Central memory CD8-positive, alpha-beta T cell (primary cell): ENCODE measurements at regions not wholly inside any gene's neighbourhood (a gene's known extent, or its start where the extent isn't known, plus 50 kb on each side); places are given as distances from the start of the nearest gene placed in this dataset.
"Not testable (repeated sequence)": the region's sequence is repeated elsewhere in the genome, so short reads cannot be mapped to it uniquely, and the experiment has no call there.

Experiments
- ATAC-seq: fragments of 150-1000 bp; cut with Tn5 transposase; replicated peaks from 2 replicates; pipeline ENCODE4 v1.10.0; 2022; ENCODE audit warnings: mild to moderate bottlenecking, moderate FRiP score, moderate number of reproducible peaks; ENCODE audit not compliant: poor library complexity, severe bottlenecking; ENCODE audit errors: extremely low read depth
- DNase-seq, 2 donors: peaks; one replicate each; pipeline ENCODE4 v3.0.0; 2021; ENCODE audit warnings: low spot score in 2 of 2
- H3K27ac Mint-ChIP-seq: one replicate; pipeline ENCODE4 v1.8.0; 2022; ENCODE audit warnings: low read depth, mild to moderate bottlenecking, moderate library complexity, mixed read lengths
- H3K27me3 Mint-ChIP-seq: one replicate; pipeline ENCODE4 v1.8.0; 2022; ENCODE audit warnings: mixed read lengths
- H3K36me3 Mint-ChIP-seq: one replicate; pipeline ENCODE4 v1.8.0; 2022; ENCODE audit warnings: mild to moderate bottlenecking, moderate library complexity, mixed read lengths; ENCODE audit not compliant: insufficient read depth
- H3K4me1 Mint-ChIP-seq: one replicate; pipeline ENCODE4 v1.8.0; 2022; ENCODE audit warnings: mixed read lengths
- H3K4me3 Mint-ChIP-seq: one replicate; pipeline ENCODE4 v1.8.0; 2022; ENCODE audit warnings: mild to moderate bottlenecking, moderate library complexity, mixed read lengths
- H3K9me3 Mint-ChIP-seq: one replicate; pipeline ENCODE4 v1.8.0; 2022; ENCODE audit warnings: mixed read lengths

GRCh38 chr14:105981517-105982302 is 455.3 kb downstream of the TMEM121 start:
- Mint-ChIP-seq H3K4me3 (peak overlapping the region; percentile 54), H3K4me1 (peaks cover 44% of the 10 kb centered on the region), H3K27ac (peak overlapping the region; percentile 44), H3K27me3 (peaks cover 27% of the 10 kb centered on the region)
- H3K36me3 Mint-ChIP-seq, H3K9me3 Mint-ChIP-seq: not testable (repeated sequence)
- DNase-seq (peak; percentile 57 to 83), ATAC-seq (peak; percentile 68)

GRCh38 chr14:105982664-105983063 is 456.3 kb downstream of the TMEM121 start:
- DNase-seq: no peak
- H3K27ac Mint-ChIP-seq: peak overlapping the region; percentile 44
- no peak for ATAC-seq
- H3K27me3 Mint-ChIP-seq: peaks cover 17% of the 10 kb centered on the region
- H3K4me3 Mint-ChIP-seq: peak overlapping the region; percentile 13
- peaks cover 8% of the 10 kb centered on the region for H3K36me3 Mint-ChIP-seq
- no peaks in the 10 kb centered on the region for H3K9me3 Mint-ChIP-seq
- peaks cover 54% of the 10 kb centered on the region for H3K4me1 Mint-ChIP-seq

GRCh38 chr14:105986894-105987284 is 460.5 kb downstream of the TMEM121 start:
- peaks cover 55% of the 10 kb centered on the region for H3K4me1 Mint-ChIP-seq
- H3K36me3 Mint-ChIP-seq: peaks cover 4% of the 10 kb centered on the region
- H3K9me3 Mint-ChIP-seq: no peaks in the 10 kb centered on the region
- ATAC-seq (peak; percentile 18), DNase-seq (no peak)
- peak overlapping the region; percentile 63 for H3K4me3 Mint-ChIP-seq
- peaks cover 9% of the 10 kb centered on the region for H3K27me3 Mint-ChIP-seq
- peak overlapping the region; percentile 87 for H3K27ac Mint-ChIP-seq

- no peak for ATAC-seq
- peaks cover 4% of the 10 kb centered on the region for H3K36me3 Mint-ChIP-seq
- H3K27me3 Mint-ChIP-seq: peaks cover 16% of the 10 kb centered on the region
- peaks cover 49% of the 10 kb centered on the region for H3K4me1 Mint-ChIP-seq
- peak overlapping the region; percentile 87 for H3K27ac Mint-ChIP-seq
- peak overlapping the region; percentile 63 for H3K4me3 Mint-ChIP-seq
- no peaks in the 10 kb centered on the region for H3K9me3 Mint-ChIP-seq
- no peak for DNase-seq
Measured at GRCh38 chr14:105987563-105987962, 461.2 kb downstream of the TMEM121 start.

- Mint-ChIP-seq H3K27me3 (peaks cover 16% of the 10 kb centered on the region), H3K27ac (no peak overlapping the region), H3K9me3 (no peaks in the 10 kb centered on the region), H3K36me3 (peaks cover 4% of the 10 kb centered on the region), H3K4me3 (no peak overlapping the region), H3K4me1 (peaks cover 50% of the 10 kb centered on the region)
- DNase-seq: no peak
- ATAC-seq: no peak
Measured at GRCh38 chr14:105989566-105990302, 463.4 kb downstream of the TMEM121 start.

GRCh38 chr14:105991677-105992076 is 465.3 kb downstream of the TMEM121 start:
- H3K27ac Mint-ChIP-seq: peak overlapping the region; percentile 76
- H3K36me3 Mint-ChIP-seq, ATAC-seq, H3K4me3 Mint-ChIP-seq, DNase-seq, H3K9me3 Mint-ChIP-seq: not testable (repeated sequence)
- H3K4me1 Mint-ChIP-seq: peaks cover 41% of the 10 kb centered on the region
- H3K27me3 Mint-ChIP-seq: peaks cover 16% of the 10 kb centered on the region

GRCh38 chr14:105993814-105994213 is 467.4 kb downstream of the TMEM121 start:
- Mint-ChIP-seq H3K27me3 (peaks cover 16% of the 10 kb centered on the region), H3K4me1 (peaks cover 28% of the 10 kb centered on the region), H3K9me3 (no peaks in the 10 kb centered on the region), H3K4me3 (peak overlapping the region; percentile 18), H3K36me3 (no peaks in the 10 kb centered on the region), H3K27ac (no peak overlapping the region)
- DNase-seq (no peak), ATAC-seq (peak; percentile 90)

- not testable (repeated sequence) for H3K9me3 Mint-ChIP-seq, ATAC-seq, H3K4me3 Mint-ChIP-seq, H3K27me3 Mint-ChIP-seq, H3K36me3 Mint-ChIP-seq, H3K27ac Mint-ChIP-seq, DNase-seq
- H3K4me1 Mint-ChIP-seq: peaks cover 24% of the 10 kb centered on the region
Measured at GRCh38 chr14:105995011-105995710, 468.8 kb downstream of the TMEM121 start.

- H3K27ac Mint-ChIP-seq: peak overlapping the region; percentile 27
- ATAC-seq, H3K9me3 Mint-ChIP-seq, DNase-seq, H3K27me3 Mint-ChIP-seq, H3K36me3 Mint-ChIP-seq, H3K4me3 Mint-ChIP-seq: not testable (repeated sequence)
- peaks cover 20% of the 10 kb centered on the region for H3K4me1 Mint-ChIP-seq
Measured at GRCh38 chr14:105998597-105998996, 472.2 kb downstream of the TMEM121 start.

- peak in 1 of 2 donors; percentile 36 for DNase-seq
- Mint-ChIP-seq H3K4me1 (peaks cover 12% of the 10 kb centered on the region), H3K27me3 (no peaks in the 10 kb centered on the region), H3K27ac (no peak overlapping the region), H3K36me3 (peaks cover 3% of the 10 kb centered on the region), H3K4me3 (no peak overlapping the region), H3K9me3 (no peaks in the 10 kb centered on the region)
- ATAC-seq: peak; percentile 65
Measured at GRCh38 chr14:105999361-106000028, 473.1 kb downstream of the TMEM121 start.

GRCh38 chr14:106000029-106000511 is 473.7 kb downstream of the TMEM121 start:
- not testable (repeated sequence) for H3K4me3 Mint-ChIP-seq, DNase-seq, H3K36me3 Mint-ChIP-seq, H3K9me3 Mint-ChIP-seq, H3K27me3 Mint-ChIP-seq, ATAC-seq, H3K27ac Mint-ChIP-seq
- peaks cover 18% of the 10 kb centered on the region for H3K4me1 Mint-ChIP-seq

- DNase-seq, ATAC-seq, H3K36me3 Mint-ChIP-seq, H3K27me3 Mint-ChIP-seq, H3K9me3 Mint-ChIP-seq, H3K27ac Mint-ChIP-seq, H3K4me3 Mint-ChIP-seq: not testable (repeated sequence)
- H3K4me1 Mint-ChIP-seq: peaks cover 21% of the 10 kb centered on the region
Measured at GRCh38 chr14:106001277-106001676, 474.9 kb downstream of the TMEM121 start.
